IgD-negative memory B cell (primary cell): ENCODE measurements at regions not wholly inside any gene's neighbourhood (a gene's known extent, or its start where the extent isn't known, plus 50 kb on each side); places are given as distances from the start of the nearest gene placed in this dataset.
A peak's percentile ranks its signal among the peaks of the same experiment; 100 is the strongest.

Source experiments
- H3K27ac Mint-ChIP-seq, 3 donors: one replicate each; pipeline ENCODE4 v1.8.0; 2020 to 2022; ENCODE audit warnings: mild to moderate bottlenecking in 3 of 3, mixed read lengths in 3 of 3, moderate library complexity in 1 of 3
- H3K27me3 Mint-ChIP-seq: one replicate; pipeline ENCODE4 v1.8.0; 2021; ENCODE audit warnings: mixed read lengths
- H3K36me3 Mint-ChIP-seq: one replicate; pipeline ENCODE4 v1.8.0; 2020; ENCODE audit warnings: mild to moderate bottlenecking, mixed read lengths
- H3K4me1 Mint-ChIP-seq, 3 donors: one replicate each; pipeline ENCODE4 v1.8.0; 2020 to 2022; ENCODE audit warnings: mixed read lengths in 3 of 3, mild to moderate bottlenecking in 1 of 3
- H3K4me3 Mint-ChIP-seq, 4 donors: one replicate each; pipeline ENCODE4 v1.8.0; 2020 to 2022; ENCODE audit warnings: mild to moderate bottlenecking in 4 of 4, mixed read lengths in 4 of 4, moderate library complexity in 3 of 4
- H3K9me3 Mint-ChIP-seq, 3 donors: one replicate each; pipeline ENCODE4 v1.8.0; 2020 to 2021; ENCODE audit warnings: mixed read lengths in 3 of 3, mild to moderate bottlenecking in 1 of 3

DNA sequence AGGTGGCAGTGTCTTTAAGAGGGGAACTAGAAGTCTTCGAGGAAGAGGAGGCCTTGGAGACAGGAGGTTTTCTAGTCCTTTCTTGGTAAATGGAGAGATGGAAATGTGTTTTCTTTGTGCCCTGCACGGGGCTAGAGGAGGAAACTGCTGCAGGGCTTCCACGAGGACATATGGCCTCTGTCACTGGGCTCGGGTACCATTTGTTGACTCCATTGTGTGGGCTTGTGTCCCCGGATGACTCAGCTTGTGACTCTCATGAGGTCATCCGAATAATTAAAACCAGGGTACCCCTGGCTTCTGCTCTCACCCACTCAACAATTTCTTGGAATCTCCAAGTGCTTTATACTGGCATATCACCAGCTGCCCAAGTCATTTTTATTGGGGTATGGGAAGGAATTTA is 261.7 kb downstream of the KIF4B start:
- peaks cover 6% of the 10 kb centered on the region for H3K27me3 Mint-ChIP-seq
- no peak overlapping the region for H3K27ac Mint-ChIP-seq
- H3K9me3 Mint-ChIP-seq = peaks cover 0 to 2% (median 0%) of the 10 kb centered on the region in 3 donors
- H3K36me3 Mint-ChIP-seq = no peaks in the 10 kb centered on the region
- H3K4me1 Mint-ChIP-seq = no peaks in the 10 kb centered on the region
- no peak overlapping the region for H3K4me3 Mint-ChIP-seq

DNA sequence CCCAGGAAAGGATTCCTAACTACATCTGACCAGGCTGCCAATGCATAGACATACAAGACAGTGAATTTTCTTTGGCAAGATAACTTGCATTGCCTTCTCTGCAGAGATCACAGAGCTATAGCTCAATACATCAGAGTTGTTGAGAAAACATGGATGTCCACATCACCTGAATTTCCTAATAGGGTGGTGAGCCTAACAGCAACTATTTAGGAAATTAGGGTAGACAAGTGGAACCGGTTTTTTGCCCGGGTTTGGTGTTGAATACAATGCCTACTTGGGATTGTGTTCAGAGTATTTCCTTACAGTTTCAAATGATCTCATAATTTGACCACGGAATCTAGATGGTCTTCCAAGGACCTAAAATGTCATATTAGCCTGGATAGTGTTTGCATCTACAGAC is 262.7 kb downstream of the KIF4B start:
- no peaks in the 10 kb centered on the region for H3K4me1 Mint-ChIP-seq
- H3K36me3 Mint-ChIP-seq = no peaks in the 10 kb centered on the region
- peaks cover 0 to 2% (median 0%) of the 10 kb centered on the region in 3 donors for H3K9me3 Mint-ChIP-seq
- H3K27me3 Mint-ChIP-seq = peaks cover 2% of the 10 kb centered on the region
- no peak overlapping the region for H3K4me3 Mint-ChIP-seq
- H3K27ac Mint-ChIP-seq = no peak overlapping the region

DNA sequence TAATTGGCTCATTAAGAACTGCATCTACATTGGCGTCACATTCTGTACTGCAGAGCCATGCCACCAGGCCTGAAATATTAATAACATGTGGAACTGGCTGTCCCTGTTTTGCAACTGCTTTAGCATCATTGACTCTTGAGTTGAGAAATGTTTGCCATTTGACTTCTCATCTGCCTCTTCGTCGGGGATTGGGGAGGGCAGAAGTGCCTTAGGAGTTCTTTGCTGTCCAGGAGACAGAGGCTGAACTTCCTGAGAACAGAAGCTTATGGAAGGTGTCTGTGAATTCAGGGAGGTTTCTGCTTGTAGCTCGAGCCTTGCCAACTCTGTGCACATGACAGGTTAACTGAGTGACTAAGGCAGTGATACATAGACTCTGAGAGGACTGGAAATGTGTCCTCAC is 265.0 kb downstream of the KIF4B start:
- H3K27ac Mint-ChIP-seq = no peak overlapping the region
- no peaks in the 10 kb centered on the region for H3K4me1 Mint-ChIP-seq
- H3K36me3 Mint-ChIP-seq = no peaks in the 10 kb centered on the region
- no peak overlapping the region for H3K4me3 Mint-ChIP-seq
- peaks cover 0 to 4% (median 0%) of the 10 kb centered on the region in 3 donors for H3K9me3 Mint-ChIP-seq
- H3K27me3 Mint-ChIP-seq = no peaks in the 10 kb centered on the region

DNA sequence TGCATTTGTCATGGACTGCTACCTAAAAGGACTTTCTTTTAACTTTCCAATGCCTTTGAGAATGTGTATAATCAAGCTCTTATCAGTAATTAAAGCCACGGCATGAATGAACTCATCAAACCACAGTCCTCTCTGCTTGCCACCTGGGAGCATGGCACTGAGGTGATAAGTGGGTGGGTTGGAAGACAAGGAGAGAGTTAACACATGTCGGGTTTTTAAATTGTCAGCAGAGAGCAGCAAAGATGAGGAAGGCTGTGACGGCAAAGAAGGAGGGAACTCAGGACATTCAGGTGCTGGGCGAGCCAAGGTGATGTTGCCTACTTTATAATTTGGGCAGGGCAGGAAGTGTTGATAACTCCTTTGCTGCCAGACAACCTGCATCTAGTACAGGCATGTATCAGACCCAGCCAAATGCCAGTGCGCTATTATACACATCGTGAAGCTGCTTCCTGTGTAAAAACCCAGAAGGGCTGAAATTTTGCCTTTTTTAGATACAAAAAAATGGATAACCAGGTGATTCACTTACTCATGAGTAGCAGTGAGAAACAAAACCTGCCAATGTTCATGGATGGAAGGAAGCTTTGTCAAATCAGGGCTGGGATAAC is 269.1 kb downstream of the KIF4B start:
- peaks cover 0 to 2% (median 0%) of the 10 kb centered on the region in 3 donors for H3K9me3 Mint-ChIP-seq
- H3K36me3 Mint-ChIP-seq = no peaks in the 10 kb centered on the region
- H3K4me1 Mint-ChIP-seq = no peaks in the 10 kb centered on the region
- no peak overlapping the region for H3K27ac Mint-ChIP-seq
- H3K4me3 Mint-ChIP-seq = no peak overlapping the region
- H3K27me3 Mint-ChIP-seq = no peaks in the 10 kb centered on the region

DNA sequence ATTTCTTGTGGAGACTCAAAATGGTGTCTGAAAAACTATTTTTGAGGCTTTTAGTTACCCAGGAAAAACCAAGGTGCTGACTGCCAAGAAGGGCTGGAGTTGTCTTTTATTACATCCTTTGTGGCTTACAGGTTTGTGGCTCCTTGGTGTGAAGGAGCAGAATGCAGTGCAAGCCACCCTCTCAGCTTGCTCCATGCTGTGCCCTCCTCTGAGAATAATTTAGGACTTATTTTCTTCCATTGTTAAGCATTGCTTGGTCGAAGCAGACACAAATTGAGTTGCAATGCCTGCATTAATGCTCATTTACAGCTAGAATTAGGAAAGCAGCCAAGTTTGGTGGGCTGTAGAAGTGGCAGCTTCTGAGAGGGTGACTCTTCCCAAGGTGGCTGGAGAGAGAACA is 272.2 kb downstream of the KIF4B start:
- Mint-ChIP-seq H3K27ac (no peak overlapping the region), H3K9me3 (peaks cover 0 to 7% (median 4%) of the 10 kb centered on the region in 3 donors), H3K36me3 (no peaks in the 10 kb centered on the region), H3K27me3 (no peaks in the 10 kb centered on the region), H3K4me3 (no peak overlapping the region), H3K4me1 (no peaks in the 10 kb centered on the region)

DNA sequence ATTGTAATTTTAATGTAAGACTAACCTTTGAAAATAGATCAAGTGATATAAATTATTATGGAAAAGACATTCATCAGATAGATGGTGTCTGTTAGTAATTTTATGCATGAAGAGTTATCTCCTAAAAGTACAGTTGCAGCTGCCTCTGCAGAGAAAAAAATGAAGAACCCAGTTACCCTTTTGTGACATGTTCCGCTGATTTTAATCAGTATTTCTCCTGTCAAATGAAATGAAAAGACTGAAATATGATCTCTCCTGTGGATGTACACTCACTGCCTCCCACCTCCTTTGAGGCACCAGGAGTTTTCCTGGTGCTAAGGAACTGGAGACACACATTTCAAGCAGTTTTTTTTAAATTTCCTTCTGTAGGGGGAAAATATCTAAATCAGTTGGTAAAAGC is 277.4 kb downstream of the KIF4B start:
- Mint-ChIP-seq H3K4me3 (no peak overlapping the region), H3K27me3 (no peaks in the 10 kb centered on the region), H3K4me1 (no peaks in the 10 kb centered on the region), H3K27ac (no peak overlapping the region), H3K36me3 (peaks cover 2% of the 10 kb centered on the region), H3K9me3 (peaks cover 0 to 5% (median 4%) of the 10 kb centered on the region in 3 donors)

DNA sequence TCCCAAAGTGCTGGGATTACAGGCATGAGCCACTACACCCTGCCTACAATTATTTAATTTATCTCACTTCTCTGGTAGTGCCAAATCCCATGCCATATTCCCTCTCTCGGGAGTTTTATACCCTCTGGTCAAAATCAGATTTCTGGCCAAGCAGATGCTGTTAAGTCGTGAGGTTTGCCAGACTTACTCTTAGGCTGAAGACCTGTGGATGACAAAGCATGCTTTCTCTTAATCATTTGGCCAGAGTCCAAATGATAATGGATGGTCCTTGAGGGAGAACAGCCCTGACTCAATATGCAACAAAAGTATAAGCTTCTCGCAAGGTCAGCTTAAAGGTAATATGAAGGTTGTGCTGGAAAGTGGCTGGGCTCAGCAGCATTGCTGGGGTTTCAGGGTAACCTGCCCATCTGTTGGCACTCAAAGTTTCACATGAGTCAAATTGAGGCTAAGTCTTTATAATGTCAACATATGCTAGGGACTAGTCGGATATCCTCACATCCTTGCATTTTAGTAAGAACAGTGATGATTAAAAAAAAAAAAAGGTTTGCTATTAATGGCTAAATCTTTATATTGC is 280.1 kb downstream of the KIF4B start:
- peaks cover 2 to 5% (median 4%) of the 10 kb centered on the region in 3 donors for H3K9me3 Mint-ChIP-seq
- no peak overlapping the region for H3K4me3 Mint-ChIP-seq
- H3K4me1 Mint-ChIP-seq = no peaks in the 10 kb centered on the region
- H3K27me3 Mint-ChIP-seq = no peaks in the 10 kb centered on the region
- H3K36me3 Mint-ChIP-seq = peaks cover 5% of the 10 kb centered on the region
- H3K27ac Mint-ChIP-seq = no peak overlapping the region

DNA sequence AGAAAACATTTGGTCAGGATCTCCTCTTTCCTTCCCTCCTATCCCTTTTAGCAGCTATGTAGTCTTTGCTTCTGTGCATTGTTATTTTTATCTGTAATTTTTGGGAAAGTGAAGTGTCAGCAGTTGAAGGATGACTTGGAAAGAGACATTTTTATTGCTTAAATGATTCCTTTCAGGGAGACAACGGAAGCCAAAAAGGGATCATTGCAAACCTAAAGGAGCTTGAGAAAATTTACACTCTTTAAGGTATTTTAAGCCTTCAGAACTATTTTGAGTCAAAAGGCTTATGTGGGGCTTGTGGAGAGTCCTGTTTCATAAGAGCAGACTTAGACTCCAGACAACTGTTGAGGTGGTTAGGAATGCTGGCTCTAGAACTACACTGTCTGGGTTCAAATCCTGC is 281.6 kb downstream of the KIF4B start:
- H3K4me1 Mint-ChIP-seq = no peaks in the 10 kb centered on the region
- no peaks in the 10 kb centered on the region for H3K27me3 Mint-ChIP-seq
- no peak overlapping the region for H3K4me3 Mint-ChIP-seq
- no peak overlapping the region for H3K27ac Mint-ChIP-seq
- peaks cover 5% of the 10 kb centered on the region for H3K36me3 Mint-ChIP-seq
- peaks cover 2 to 6% (median 3%) of the 10 kb centered on the region in 3 donors for H3K9me3 Mint-ChIP-seq

DNA sequence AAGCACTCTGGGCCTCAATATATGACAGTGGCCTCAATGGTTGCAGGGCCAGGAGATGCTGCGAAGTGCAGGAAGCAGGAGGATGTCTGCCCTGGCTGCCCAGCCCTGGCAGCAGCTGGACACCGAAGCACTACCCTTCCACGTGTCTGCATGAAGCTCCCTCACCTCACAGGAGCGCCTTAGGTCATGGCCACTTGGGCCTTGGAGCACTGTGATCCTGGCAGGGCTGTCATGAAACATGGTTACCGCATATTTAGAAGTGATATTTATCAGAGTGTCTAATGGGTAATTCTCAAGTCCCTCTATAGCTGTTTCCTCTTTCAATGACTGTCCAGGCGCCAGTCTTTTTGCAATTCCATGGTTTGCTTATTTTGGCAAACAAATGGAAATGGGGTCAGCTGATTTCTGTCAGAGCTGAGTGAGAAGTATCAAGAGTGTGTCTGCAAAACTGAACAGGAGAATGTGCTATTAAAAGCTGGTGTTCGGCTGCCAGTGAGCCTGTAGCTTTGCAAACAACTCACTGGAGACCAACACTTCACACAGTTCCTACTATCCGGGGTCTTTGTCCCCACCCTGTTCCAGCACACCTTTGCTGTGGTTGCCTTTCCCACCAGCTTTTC is 285.9 kb downstream of the KIF4B start:
- Mint-ChIP-seq H3K27ac (no peak overlapping the region), H3K4me1 (no peaks in the 10 kb centered on the region), H3K9me3 (peaks cover under 1 to 6% (median 2%) of the 10 kb centered on the region in 3 donors), H3K27me3 (no peaks in the 10 kb centered on the region), H3K36me3 (peaks cover 3% of the 10 kb centered on the region), H3K4me3 (no peak overlapping the region)

DNA sequence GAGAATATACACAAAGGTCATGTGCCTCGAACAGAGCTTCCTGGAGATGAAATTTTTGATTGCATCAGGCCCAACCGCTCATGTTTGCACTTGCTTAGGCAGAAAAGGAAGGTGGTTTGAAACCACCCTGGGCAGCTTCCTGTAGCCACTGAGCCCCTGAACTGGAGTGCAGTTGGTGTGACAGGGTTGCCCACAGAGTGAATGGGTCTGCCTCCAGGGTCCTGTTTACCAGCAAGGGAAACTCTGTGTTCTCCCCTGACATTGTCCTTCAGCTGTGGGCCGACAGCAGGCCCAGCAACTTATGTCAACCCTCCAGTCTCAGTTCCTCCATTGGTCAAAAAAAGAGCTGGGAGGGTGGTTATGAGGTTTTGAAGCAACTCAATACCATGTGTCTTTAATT is 289.6 kb downstream of the KIF4B start:
- Mint-ChIP-seq H3K36me3 (no peaks in the 10 kb centered on the region), H3K4me1 (no peaks in the 10 kb centered on the region), H3K27ac (no peak overlapping the region), H3K9me3 (peaks cover under 1 to 6% (median 2%) of the 10 kb centered on the region in 3 donors), H3K4me3 (no peak overlapping the region), H3K27me3 (no peaks in the 10 kb centered on the region)

DNA sequence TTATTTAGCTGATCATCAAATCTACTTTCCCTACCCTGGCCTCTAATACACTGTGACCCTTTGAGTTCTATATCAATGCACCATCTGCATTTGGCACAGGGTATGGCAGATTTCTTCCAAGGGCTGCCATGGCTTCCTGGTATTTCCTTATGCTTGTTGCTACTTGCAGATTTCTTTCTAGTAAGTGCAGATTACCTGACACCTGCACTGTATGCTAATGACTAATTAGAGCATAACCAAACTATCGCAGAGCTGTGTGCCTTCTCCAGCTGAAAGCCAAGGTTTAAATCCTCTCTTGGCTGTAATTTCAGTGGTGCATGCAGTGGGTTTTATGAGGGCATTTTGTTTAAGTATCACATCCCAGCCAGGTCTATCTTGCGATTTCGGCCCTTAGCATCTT is 293.7 kb downstream of the KIF4B start:
- no peaks in the 10 kb centered on the region for H3K36me3 Mint-ChIP-seq
- peaks cover 0 to 2% (median 0%) of the 10 kb centered on the region in 3 donors for H3K9me3 Mint-ChIP-seq
- no peak overlapping the region for H3K4me3 Mint-ChIP-seq
- H3K4me1 Mint-ChIP-seq = no peaks in the 10 kb centered on the region
- peaks cover 2% of the 10 kb centered on the region for H3K27me3 Mint-ChIP-seq
- H3K27ac Mint-ChIP-seq = no peak overlapping the region

DNA sequence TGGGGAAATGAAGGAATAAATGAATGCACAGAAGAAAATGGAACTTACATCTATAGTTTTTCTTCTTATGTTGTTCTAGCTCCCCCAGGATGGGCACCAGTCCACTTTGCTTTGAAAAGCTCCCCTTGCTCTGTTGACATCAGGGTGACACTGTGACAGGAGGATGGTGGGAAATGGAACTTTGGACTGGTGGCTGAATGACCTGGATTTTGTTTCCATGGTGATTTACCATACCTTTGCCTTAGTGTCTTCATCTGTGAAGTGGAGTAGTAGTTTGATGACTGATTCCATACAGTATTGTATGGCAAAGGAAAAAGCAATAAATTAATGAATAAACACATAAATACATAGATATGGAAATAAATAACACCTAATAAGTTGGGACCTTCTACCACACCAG is 294.7 kb downstream of the KIF4B start:
- H3K4me1 Mint-ChIP-seq = no peaks in the 10 kb centered on the region
- H3K27ac Mint-ChIP-seq = no peak overlapping the region
- no peak overlapping the region for H3K4me3 Mint-ChIP-seq
- peaks cover 0 to 2% (median 0%) of the 10 kb centered on the region in 3 donors for H3K9me3 Mint-ChIP-seq
- peaks cover 2% of the 10 kb centered on the region for H3K27me3 Mint-ChIP-seq
- H3K36me3 Mint-ChIP-seq = no peaks in the 10 kb centered on the region

DNA sequence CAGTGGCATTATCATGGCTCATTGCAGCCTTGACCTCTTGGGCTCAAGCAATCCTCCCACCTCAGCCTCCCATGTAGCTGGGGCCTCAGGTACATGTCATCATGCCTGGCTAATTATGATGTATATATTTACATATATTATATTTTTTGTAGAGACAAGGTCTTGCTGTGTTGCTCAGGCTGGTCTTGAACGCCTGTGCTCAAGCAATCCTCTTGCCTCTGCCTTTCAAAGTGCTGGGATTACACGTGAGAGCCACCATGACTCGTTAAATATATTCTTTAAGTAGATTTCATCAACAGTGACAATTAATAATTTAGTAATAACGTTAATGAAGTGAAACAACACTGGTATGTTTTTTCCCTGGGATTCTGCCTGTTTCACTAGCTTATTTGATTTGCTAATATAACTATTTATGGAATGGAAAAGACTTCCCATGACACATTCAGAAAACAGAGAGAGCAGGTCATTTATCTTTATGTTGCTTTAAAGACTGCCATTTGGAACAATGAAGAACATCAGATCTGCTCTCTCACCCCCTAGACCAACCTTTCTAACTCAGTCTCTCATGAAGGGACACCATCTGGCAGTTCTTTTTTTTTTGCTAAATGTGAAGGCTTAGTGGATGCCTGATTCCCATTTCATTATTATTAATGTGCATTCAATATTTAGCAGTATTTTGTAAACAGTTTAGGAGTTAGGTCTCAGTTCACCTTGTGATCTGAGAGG is 295.6 kb downstream of the KIF4B start:
- no peak overlapping the region for H3K4me3 Mint-ChIP-seq
- H3K9me3 Mint-ChIP-seq = peaks cover 0 to 2% (median 0%) of the 10 kb centered on the region in 3 donors
- peaks cover 2% of the 10 kb centered on the region for H3K27me3 Mint-ChIP-seq
- H3K36me3 Mint-ChIP-seq = no peaks in the 10 kb centered on the region
- no peaks in the 10 kb centered on the region for H3K4me1 Mint-ChIP-seq
- H3K27ac Mint-ChIP-seq = no peak overlapping the region

DNA sequence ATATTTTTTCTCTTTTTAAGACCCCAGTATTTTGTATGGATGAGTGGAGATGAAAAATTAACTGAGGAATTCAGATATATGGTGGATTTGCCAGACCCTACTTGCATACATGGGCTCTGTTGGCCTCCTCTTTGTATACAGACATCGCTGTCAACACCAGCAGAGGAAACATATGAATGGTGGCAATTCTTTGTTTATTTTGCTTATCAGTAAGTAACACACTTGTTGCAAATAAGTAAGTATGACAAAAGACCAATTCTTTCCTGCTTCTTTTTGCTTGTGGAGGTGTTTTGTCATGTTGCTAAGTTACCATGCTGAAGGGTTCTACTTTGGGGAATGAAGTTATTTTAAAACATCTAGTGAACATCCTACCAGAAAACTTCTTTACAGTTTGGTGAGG is 298.2 kb downstream of the KIF4B start:
- Mint-ChIP-seq H3K4me1 (no peaks in the 10 kb centered on the region), H3K4me3 (peak overlapping the region in 1 of 4 donors; percentile 9), H3K36me3 (no peaks in the 10 kb centered on the region), H3K9me3 (no peaks in the 10 kb centered on the region), H3K27ac (no peak overlapping the region), H3K27me3 (peaks cover 2% of the 10 kb centered on the region)

DNA sequence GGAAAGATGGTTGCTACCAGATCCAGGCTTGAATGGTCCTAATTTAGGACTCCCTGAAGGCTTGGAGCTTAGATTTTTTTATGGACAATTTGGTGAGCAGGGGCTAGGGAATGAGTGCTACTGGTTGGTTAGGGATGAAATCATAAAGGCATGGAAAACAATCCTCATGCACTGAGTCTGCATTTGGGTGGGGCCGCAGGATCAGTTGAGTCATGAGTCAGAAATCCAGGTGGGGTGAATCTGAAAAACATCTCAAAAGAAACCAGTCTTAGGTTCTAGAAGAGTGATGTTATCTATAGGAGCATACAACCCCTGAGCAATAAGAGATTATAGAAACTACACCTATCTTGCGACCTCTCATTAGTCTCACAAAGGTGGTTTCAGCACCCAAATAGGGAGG is 300.0 kb downstream of the KIF4B start:
- Mint-ChIP-seq H3K27ac (no peak overlapping the region), H3K4me1 (no peaks in the 10 kb centered on the region), H3K4me3 (no peak overlapping the region), H3K36me3 (no peaks in the 10 kb centered on the region), H3K9me3 (no peaks in the 10 kb centered on the region), H3K27me3 (peaks cover 2% of the 10 kb centered on the region)
